Hepatocyte (in vitro differentiated cells): ENCODE measurements at regions not wholly inside any gene's neighbourhood (a gene's known extent, or its start where the extent isn't known, plus 50 kb on each side); places are given as distances from the start of the nearest gene placed in this dataset.

Source experiments
- EZH2phosphoT487 ChIP-seq: fragments of 200-600 bp; sonication (generic); IDR thresholded peaks from one replicate; pipeline ENCODE4 v1.6.1; 2018; ENCODE audit warnings: antibody characterized with exemption, mild to moderate bottlenecking, low read depth, moderate library complexity; ENCODE audit not compliant: unreplicated experiment, severe bottlenecking
- TF ChIP-seq, protein P1 (sequence below): fragments of 200-600 bp; sonication (generic); IDR thresholded peaks from 2 replicates; pipeline ENCODE4 v1.5.1; 2016; ENCODE audit warnings: antibody characterized with exemption, mild to moderate bottlenecking; ENCODE audit not compliant: poor library complexity

DNA sequence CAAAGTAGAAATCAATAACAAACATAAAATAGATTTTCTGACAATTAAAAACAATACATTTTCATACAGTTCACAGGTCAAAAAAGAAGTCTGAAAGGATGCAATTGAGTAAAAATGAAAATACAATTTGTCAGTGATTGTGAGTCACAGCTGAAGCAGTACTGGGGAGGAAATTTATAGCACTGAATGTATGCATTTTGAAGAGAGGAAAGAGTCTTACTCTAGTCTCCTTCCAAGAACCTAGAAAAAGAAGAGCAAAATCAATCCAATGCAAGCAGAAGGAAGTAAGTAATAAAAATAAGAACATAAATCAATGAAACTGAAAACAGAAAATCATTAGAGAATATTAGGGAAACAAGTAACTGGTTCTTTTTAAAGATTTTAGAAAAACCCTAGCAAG, 507.2 kb upstream of the IGFBP3 start:
- TF ChIP-seq, protein P1, sequence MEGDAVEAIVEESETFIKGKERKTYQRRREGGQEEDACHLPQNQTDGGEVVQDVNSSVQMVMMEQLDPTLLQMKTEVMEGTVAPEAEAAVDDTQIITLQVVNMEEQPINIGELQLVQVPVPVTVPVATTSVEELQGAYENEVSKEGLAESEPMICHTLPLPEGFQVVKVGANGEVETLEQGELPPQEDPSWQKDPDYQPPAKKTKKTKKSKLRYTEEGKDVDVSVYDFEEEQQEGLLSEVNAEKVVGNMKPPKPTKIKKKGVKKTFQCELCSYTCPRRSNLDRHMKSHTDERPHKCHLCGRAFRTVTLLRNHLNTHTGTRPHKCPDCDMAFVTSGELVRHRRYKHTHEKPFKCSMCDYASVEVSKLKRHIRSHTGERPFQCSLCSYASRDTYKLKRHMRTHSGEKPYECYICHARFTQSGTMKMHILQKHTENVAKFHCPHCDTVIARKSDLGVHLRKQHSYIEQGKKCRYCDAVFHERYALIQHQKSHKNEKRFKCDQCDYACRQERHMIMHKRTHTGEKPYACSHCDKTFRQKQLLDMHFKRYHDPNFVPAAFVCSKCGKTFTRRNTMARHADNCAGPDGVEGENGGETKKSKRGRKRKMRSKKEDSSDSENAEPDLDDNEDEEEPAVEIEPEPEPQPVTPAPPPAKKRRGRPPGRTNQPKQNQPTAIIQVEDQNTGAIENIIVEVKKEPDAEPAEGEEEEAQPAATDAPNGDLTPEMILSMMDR: no peak
- no peak for TF ChIP-seq EZH2phosphoT487
